HG02588 (cell line): ENCODE measurements at regions not wholly inside any gene's neighbourhood (a gene's known extent, or its start where the extent isn't known, plus 50 kb on each side); places are given as distances from the start of the nearest gene placed in this dataset.

Experiments used
- ATAC-seq: cut with Tn5 transposase; IDR thresholded peaks from one replicate; pipeline ENCODE4 v1.9.1; 2021; ENCODE audit warnings: mild to moderate bottlenecking, moderate library complexity; ENCODE audit not compliant: unreplicated experiment

GRCh38 chr22:34702279-34702678, 363.7 kb upstream of the ISX start:
- ATAC-seq: no peak

DNA sequence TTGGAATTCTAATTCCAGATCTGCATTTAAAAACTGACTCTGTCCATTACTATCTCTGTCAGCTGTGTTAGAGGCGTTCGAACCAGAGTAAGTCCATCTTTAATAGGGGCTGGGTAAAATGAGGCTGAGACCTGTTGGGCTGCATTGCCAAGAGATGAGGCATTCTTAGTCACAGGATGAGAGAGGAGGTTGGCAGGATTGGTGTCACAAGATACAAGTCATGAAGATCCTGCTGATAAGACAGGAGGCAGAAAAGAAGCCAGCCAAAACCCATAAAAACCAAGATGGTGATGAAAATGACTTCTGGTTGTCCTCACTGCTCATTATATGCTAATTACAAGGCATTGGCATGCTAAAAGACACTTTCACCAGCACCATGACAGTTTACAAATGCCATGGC, 356.3 kb upstream of the ISX start:
- ATAC-seq: no peak

DNA sequence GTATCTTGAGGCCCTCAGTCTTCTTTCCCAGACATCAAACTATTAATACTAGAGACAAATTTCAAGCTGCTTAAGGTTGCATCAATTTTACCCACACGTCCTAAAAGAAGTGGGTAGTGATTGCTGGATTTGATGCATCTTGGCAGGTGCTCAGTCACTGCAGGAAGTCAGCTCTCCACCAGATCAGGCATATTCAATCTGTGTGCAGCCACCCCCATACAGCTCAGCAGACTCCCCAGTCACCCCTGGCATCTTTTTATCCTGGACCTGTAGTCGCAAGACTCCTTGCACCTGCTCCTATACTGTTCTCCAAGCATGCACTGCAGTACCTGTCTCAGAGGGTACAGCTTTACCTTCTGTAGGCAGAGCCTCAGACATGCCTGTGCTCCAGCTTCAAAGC, 343.1 kb upstream of the ISX start:
- no peak for ATAC-seq

DNA sequence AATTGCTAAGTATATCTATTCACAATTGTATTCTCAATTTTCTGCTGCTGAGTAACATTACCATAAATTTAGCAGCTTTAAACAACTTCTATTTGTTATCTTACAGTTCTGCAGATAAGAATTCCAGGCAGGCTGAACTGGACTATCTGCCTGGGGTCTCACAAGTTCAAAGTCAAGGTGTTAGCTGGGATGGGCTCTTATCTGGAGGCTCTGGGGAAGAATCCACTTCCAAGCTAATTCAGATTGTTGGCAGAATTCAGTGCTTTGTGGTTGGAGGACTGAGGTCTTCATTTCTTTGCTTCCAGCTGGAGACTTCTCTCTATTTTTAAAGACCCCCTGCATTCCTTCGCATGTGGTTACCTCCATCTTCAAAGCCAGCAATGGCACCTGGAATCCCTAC, 329.9 kb upstream of the ISX start:
- no peak for ATAC-seq

DNA sequence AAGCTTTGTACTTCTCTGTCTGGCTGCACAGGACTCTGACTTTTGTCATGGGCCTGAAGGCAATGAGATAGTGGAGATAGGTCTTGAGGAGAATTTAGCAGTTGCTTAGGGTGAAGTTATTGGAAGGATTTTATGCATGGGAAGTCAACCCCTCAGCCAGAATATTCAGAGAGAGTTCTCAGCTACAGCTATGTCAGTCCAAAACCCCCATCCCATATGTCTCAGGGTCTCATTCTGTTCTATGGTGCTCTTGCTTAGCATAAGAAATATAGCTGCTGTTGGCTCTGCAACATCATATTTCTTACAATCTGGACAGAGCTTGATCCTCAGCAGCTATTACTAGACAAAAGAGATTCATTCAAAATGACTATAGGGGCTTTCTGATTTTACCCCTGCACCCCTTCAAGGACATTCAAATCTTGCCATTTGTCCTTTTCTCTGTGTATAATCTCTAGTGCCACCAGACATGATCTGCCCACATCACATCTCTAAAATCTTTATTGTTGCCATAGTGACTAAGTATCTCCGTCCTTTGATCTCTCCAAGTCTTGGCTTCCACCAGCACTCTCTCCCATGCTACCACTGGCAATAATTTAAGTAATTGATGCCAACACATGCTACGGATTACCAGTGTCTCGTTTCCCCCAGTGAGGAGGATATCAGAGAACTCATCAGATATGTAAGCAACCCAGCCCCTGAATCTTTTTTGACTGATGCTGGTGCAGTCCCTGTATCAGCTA, 327.1 kb upstream of the ISX start:
- no peak for ATAC-seq

DNA sequence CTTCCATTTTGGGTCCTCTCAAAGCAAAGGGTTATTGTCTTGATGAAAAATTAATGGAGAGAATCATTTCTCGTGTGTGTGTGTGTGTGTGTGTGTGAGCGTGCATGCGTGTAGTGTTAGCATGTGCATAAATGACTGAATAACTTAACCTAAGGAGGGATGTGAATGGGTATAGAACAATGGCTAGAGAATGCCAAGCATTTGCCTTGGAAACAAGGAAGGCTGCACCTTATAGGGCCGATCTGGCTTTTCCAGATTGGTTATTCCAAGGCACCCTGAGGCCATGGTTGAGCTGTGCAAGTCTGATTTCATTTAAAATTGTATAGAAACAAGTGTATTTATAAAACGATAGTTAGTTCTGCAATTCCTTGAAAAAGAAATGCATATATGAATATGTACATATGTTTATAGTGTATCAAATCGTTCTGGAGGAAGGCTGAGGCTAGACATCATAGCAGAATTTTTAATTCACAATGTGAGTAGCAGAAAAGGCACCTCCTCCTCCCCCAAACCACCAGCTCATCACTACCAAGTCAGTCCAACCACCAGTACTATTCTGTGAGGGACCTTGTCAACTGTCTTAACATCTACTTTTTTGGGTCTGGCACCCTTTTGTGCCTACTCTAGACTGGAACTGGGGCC, 322.7 kb upstream of the ISX start:
- no peak for ATAC-seq

DNA sequence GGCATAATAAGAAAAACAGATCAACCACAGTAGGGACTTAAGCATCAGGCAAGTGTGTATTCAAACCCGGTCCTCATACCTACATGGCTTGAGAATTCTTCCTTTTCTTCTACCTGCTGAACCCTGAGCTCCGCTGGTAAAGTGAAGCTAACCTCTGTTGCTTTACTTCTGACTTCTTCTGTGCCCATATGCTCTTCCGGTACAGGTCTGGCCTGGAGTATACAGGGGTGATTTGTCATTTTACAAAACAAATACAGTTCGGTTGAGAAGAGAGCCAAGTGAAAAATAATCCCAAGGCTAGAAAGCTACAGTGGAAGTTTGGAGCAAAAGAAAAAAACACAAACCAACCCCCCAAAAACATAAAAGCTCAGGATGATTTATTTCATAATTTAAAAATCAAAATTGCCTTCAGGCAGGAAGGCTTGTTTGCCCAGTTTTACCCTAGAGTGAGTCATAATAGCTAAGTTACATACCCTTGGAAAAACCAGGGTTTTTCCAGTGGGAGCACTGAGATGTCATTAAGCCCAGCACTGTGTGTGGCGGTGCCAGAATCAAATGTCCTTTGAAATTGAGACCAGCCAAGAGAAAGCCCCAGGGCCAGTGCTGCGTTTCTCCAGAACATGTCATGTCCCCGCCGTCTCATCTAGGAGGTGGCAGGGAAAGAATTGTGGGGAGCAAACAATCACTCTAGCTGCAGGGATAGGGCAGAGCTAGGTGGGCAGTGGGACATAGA, 305.5 kb upstream of the ISX start:
- ATAC-seq: no peak

DNA sequence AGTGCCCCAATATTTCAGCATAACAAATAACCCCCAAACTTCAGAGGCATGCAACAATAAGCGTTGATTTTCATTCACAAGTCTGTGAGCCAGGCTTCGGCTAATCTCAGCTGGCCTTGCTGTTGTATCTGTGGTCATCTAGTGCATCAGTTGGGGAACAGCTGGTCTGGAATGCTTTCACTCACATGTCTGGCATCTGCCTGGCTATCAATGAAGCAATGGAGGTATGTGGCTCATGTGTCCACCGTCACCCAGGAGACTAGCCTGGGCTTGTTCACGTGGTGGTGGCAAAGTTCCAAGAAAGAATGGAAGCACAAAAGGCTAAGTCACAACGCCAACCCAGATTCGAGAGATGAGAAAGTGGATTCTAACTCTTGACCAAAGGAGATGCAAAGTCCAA, 304.8 kb upstream of the ISX start:
- no peak for ATAC-seq

DNA sequence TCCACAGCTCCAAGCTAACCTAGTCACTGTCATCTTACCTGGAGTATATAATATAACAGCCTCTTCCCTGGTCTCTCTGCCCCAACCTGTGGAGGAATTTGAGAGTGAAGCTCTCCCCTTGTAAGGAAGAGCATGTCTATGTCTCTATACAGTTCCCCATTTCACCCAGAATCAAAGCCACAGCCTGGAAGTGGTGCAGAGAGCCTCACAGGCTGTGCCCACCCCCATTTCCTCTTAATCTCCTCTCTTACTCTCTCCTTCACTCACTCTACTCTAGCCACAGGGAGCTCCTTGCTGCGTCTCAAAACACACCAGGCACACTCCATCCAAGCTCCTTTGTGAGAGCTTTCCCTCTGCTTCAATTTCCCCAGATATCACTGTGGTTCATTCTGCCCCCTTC, 302.5 kb upstream of the ISX start:
- ATAC-seq: no peak

GRCh38 chr22:34765115-34765514, 300.8 kb upstream of the ISX start:
- ATAC-seq: no peak

- ATAC-seq: no peak
These were observed 296.6 kb upstream of the ISX start for GRCh38 chr22:34769361-34769760.

- no peak for ATAC-seq
These were observed 289.1 kb upstream of the ISX start for GRCh38 chr22:34776817-34777216.

DNA sequence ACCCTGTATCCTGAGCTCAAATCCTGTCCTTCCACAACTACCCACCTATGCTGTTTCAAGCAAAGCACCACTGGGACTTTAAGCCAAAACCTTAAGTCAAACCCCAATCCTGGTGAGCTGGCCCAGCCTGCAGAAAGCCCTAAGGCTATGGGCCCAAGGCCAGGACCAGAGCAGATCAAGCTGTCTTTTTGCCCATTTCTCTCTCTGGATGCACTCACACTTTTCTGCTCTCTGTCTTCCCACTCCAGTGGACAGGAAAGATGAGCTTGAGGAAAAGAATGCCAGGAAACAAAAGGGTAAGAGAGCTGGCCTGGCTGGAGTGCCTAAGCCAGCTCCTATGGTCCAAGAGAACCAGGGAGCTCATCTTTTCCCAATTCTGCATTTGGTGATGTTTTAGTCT, 284.3 kb upstream of the ISX start:
- no peak for ATAC-seq

GRCh38 chr22:34783436-34783835, 282.5 kb upstream of the ISX start:
- ATAC-seq: no peak

GRCh38 chr22:34784056-34784455, 281.9 kb upstream of the ISX start:
- no peak for ATAC-seq

- no peak for ATAC-seq
These were observed 268.1 kb upstream of the ISX start for GRCh38 chr22:34797826-34798225.

DNA sequence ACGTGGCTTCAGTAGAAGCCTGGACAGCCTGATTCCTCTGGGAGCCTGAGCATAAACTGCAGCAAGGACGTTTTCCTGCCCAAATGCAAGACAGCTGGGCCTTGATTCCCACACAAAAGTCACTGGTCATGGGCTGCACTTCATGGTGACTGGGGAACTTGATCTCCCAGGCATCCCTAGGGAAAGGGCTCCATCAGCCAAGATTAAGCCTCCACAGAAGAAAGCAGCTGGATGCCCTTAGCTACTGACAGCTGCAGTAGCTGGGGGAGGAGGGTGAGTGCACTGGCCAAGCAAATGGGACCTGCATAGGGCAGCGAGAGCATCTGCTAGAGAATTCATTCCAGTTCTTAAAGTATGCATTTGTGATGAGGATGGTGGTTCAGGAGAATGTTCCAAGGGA, 267.4 kb upstream of the ISX start:
- ATAC-seq: no peak

- no peak for ATAC-seq
These were observed 265.5 kb upstream of the ISX start for GRCh38 chr22:34800260-34800980.

GRCh38 chr22:34801221-34801620, 264.7 kb upstream of the ISX start:
- no peak for ATAC-seq

- no peak for ATAC-seq
These were observed 261.9 kb upstream of the ISX start for GRCh38 chr22:34804091-34804490.

DNA sequence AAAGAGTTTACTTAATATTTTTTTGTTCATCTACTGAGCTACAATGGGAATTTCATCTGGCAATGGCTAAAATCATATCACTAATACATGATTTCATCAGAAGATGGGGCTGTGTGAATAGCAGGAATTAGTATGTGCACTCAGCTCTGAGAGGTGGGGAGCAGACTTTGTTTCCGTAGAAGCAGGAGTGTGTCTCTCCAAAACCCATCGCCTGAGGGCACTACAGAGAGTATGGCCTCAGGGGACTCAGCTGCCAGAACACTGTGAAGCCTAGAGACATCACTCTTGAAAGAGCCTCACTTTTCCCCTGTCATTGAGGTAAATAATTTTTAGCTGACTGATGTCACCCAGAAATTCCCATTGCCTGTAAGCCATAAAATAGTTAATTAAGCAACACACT, 261.4 kb upstream of the ISX start:
- ATAC-seq: no peak

DNA sequence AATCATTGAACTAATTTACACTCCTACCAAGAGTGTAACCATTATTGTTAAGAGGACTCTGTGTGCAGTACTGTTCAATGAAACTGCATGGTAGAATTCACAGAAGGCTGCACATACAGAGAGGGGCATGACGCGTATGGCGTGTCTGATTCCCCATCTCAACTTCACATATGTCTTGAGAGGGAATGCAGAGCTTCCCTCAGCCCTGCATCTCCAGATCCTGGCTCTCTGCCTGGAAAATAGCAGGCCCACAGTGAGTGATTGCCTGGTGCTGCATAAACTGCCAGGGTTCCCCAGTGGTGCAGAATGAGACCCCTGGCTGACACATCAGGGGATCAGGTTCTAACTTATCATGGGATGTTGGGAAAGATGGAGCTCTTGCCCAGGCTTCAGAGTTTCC, 260.2 kb upstream of the ISX start:
- no peak for ATAC-seq
